ENCODE measurements at regions not wholly inside any gene's neighbourhood (a gene's known extent, or its start where the extent isn't known, plus 50 kb on each side); places are given as distances from the start of the nearest gene placed in this dataset.

GRCh38 chr3:103690536-103690935, 1255.7 kb downstream of the ZPLD1 start:
- no peak for DNase-seq
- no peaks in the 10 kb centered on the region for H3K36me3 ChIP-seq
- TF ChIP-seq CTCF (IDR thresholded peaks at IDR 0.05) (no peak), POLR2A (IDR thresholded peaks at IDR 0.05) (no peak)
- H3K27me3 ChIP-seq, result no peaks in the 10 kb centered on the region
- H3K9me3 ChIP-seq, result peaks cover 0 to 4% (median 0%) of the 10 kb centered on the region in 3 donors
- intact Hi-C loops (cut with DNase I), result no loop called here
- H3K4me1 ChIP-seq, result no peaks in the 10 kb centered on the region
- H3K27ac ChIP-seq, result no peak overlapping the region
- no peak overlapping the region for H3K4me3 ChIP-seq

GRCh38 chr3:103693831-103694230, 1259.0 kb downstream of the ZPLD1 start:
- no peaks in the 10 kb centered on the region for H3K27me3 ChIP-seq
- H3K4me1 ChIP-seq, result no peaks in the 10 kb centered on the region
- intact Hi-C loops (cut with DNase I), result no loop called here
- WGBS, 2 donors, result 20 to 34% methylated on average over 2 of the region's 2 CpGs
- H3K27ac ChIP-seq, result no peak overlapping the region
- no peaks in the 10 kb centered on the region for H3K36me3 ChIP-seq
- TF ChIP-seq POLR2A (IDR thresholded peaks at IDR 0.05) (no peak), CTCF (IDR thresholded peaks at IDR 0.05) (no peak)
- H3K9me3 ChIP-seq, result peaks cover 0 to 4% (median 0%) of the 10 kb centered on the region in 3 donors
- DNase-seq, result no peak
- H3K4me3 ChIP-seq, result no peak overlapping the region

- no peaks in the 10 kb centered on the region for H3K9me3 ChIP-seq
- intact Hi-C loops (cut with DNase I), result no loop called here
- H3K4me1 ChIP-seq, result no peaks in the 10 kb centered on the region
- H3K27me3 ChIP-seq, result no peaks in the 10 kb centered on the region
- DNase-seq, result no peak
- TF ChIP-seq CTCF (IDR thresholded peaks at IDR 0.05) (no peak), POLR2A (IDR thresholded peaks at IDR 0.05) (no peak)
- H3K36me3 ChIP-seq, result no peaks in the 10 kb centered on the region
- H3K27ac ChIP-seq, result no peak overlapping the region
- no peak overlapping the region for H3K4me3 ChIP-seq
- WGBS, 2 donors, result 76 to 92% methylated on average over 1 of the region's 1 CpG
These were observed 1263.8 kb downstream of the ZPLD1 start for GRCh38 chr3:103698646-103699045.

- Histone ChIP-seq H3K27me3 (no peaks in the 10 kb centered on the region), H3K4me3 (no peak overlapping the region), H3K27ac (no peak overlapping the region), H3K36me3 (no peaks in the 10 kb centered on the region), H3K9me3 (no peaks in the 10 kb centered on the region), H3K4me1 (no peaks in the 10 kb centered on the region)
- WGBS, 2 donors, result 60 to 70% methylated on average over 3 of the region's 3 CpGs
- TF ChIP-seq CTCF (IDR thresholded peaks at IDR 0.05) (no peak), POLR2A (IDR thresholded peaks at IDR 0.05) (no peak)
- intact Hi-C loops (cut with DNase I), result no loop called here
- no peak for DNase-seq
These were observed 1264.4 kb downstream of the ZPLD1 start for GRCh38 chr3:103699228-103699627.

- Histone ChIP-seq H3K36me3 (no peaks in the 10 kb centered on the region), H3K4me3 (no peak overlapping the region), H3K4me1 (no peaks in the 10 kb centered on the region), H3K27ac (no peak overlapping the region), H3K9me3 (no peaks in the 10 kb centered on the region), H3K27me3 (no peaks in the 10 kb centered on the region)
- intact Hi-C loops (cut with DNase I), result no loop called here
- no peak for DNase-seq
- TF ChIP-seq CTCF (IDR thresholded peaks at IDR 0.05) (no peak), POLR2A (IDR thresholded peaks at IDR 0.05) (no peak)
- 48 to 49% methylated on average over 2 of the region's 2 CpGs for WGBS, 2 donors
These were observed 1270.8 kb downstream of the ZPLD1 start for GRCh38 chr3:103705641-103706040.
